Motor neuron (in vitro differentiated cells): ENCODE measurements at regions not wholly inside any gene's neighbourhood (a gene's known extent, or its start where the extent isn't known, plus 50 kb on each side); places are given as distances from the start of the nearest gene placed in this dataset.
"Not testable (repeated sequence)": the region's sequence is repeated elsewhere in the genome, so short reads cannot be mapped to it uniquely, and the experiment has no call there.

Experiments used
- ATAC-seq, 8 experiments: fragments of 200-7000 bp; cut with Tn5 transposase; replicated peaks in 6 of 8; 2 replicates each; pipeline ENCODE4 v1.8.0; 2021; ENCODE audit warnings: mild to moderate bottlenecking in 8 of 8, moderate library complexity in 8 of 8
- H3K27ac ChIP-seq, 2 donors: fragments of 250-450 bp; sonication (Bioruptor Pico); 2 replicates each; pipeline ENCODE4 v1.9.0; 2021; ENCODE audit warnings: antibody characterized with exemption in 2 of 2, mild to moderate bottlenecking in 2 of 2, moderate library complexity in 1 of 2
- H3K4me1 ChIP-seq, 2 donors: fragments of 250-450 bp; sonication (Bioruptor Pico); replicated peaks in 1 of 2; 2 replicates each; pipeline ENCODE4 v1.6.1; 2021; ENCODE audit warnings: antibody characterized with exemption in 2 of 2, mild to moderate bottlenecking in 2 of 2, moderate library complexity in 1 of 2
- H3K4me3 ChIP-seq, 5 donors: fragments of 250-450 bp; sonication (Bioruptor Pico); 2 replicates each; pipeline ENCODE4 v1.9.0; 2021; ENCODE audit warnings: antibody characterized with exemption in 5 of 5, mild to moderate bottlenecking in 5 of 5, moderate library complexity in 4 of 5
- WGBS, 10 experiments: fragments of 450-650 bp; shearing (Covaris generic); methylation state at CpG; one replicate each; pipeline ENCODE4 v1.0.0; 2022; 5-methylcytosine and 5-hydroxymethylcytosine counted together
- in situ Hi-C, 9 experiments: fragments of 400-800 bp; cut with MboI; loops; one replicate each; pipeline ENCODE4 v1.15.0; 2021; ENCODE audit warnings: low sequenced_read_pairs in 9 of 9, low pct_unique_long_range_greater_than_20kb in 2 of 9; ENCODE audit not compliant: unreplicated experiment in 9 of 9

DNA sequence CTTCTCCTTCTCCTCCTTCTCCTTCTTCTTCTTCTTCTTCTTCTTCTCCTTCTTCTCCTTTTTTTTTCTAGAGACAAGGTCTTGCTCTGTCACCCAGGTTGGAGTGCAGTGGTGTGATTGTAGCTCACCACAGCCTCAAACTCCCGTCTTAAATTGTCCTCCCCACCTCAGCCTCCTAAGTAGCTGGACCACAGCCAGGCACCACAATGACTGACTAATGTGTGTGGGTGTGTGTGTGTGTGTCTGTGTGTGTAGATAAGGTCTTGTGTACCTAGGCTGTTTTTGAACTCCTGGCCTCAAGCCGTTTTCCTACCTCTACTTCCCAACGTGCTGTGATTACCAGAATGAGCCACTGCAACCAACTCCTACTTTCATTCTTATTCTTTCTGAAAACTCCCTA is 390.9 kb downstream of the ADAM29 start:
- 34 to 92% (median 81%) methylated on average over 1 to 3 of the region's 3 CpGs; no CpG with 5 or more reads in 1 of the 10 experiments for whole genome bisulfite sequencing, 10 experiments
- Histone ChIP-seq H3K27ac (no peak overlapping the region), H3K4me1 (no peaks in the 10 kb centered on the region), H3K4me3 (no peak overlapping the region)
- no peak for ATAC-seq
- in situ Hi-C loops, result no loop called here

DNA sequence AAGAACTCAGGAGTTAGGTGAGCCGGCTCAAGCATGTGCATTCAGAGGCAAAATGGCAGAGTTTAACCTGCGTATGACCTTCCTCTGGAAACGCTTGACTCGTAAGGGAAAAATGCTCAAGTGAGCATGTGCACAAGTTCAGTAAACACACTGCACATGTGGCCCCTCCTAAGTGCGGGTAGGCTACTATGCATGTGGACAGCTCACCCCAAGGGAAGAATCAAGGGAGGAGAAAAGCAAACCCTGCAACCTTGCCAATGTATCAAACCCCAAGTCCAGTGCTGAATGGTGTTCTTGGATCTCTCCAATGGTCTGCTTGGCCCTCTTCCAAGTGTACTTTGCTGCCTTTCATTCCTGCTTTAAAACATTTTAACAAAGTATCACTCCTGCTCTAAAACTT is 407.1 kb downstream of the ADAM29 start:
- in situ Hi-C loops, result no loop called here

GRCh38 chr4:175326796-175327195 is 408.6 kb downstream of the ADAM29 start:
- 6 to 100% (median 75%) methylated on average over 1 to 3 of the region's 3 CpGs; no CpG with 5 or more reads in 2 of the 10 experiments for WGBS, 10 experiments
- no peak overlapping the region for H3K4me3 ChIP-seq
- in situ Hi-C loops, result no loop called here
- H3K4me1 ChIP-seq, result peaks cover 0 to 3% of the 10 kb centered on the region in 2 donors
- no peak overlapping the region for H3K27ac ChIP-seq
- ATAC-seq, result no peak

More for the DNA sequence above, 407.1 kb downstream of the ADAM29 start:
- Histone ChIP-seq H3K4me3 (no peak overlapping the region), H3K27ac (no peak overlapping the region), H3K4me1 (peaks cover 0 to 3% of the 10 kb centered on the region in 2 donors)
- ATAC-seq, result peak in 2 of 8 experiments; percentile 42 to 77
- 25 to 100% (median 83%) methylated on average over 1 to 5 of the region's 5 CpGs; no CpG with 5 or more reads in 3 of the 10 experiments for whole genome bisulfite sequencing, 10 experiments

- no peak overlapping the region for H3K4me3 ChIP-seq
- in situ Hi-C loops, result no loop called here
- no peak for ATAC-seq
- WGBS, 10 experiments, result 80 to 100% (median 100%) methylated on average over 1 to 2 of the region's 2 CpGs; no CpG with 5 or more reads in 7 of the 10 experiments
- H3K4me1 ChIP-seq, result no peaks in the 10 kb centered on the region
- H3K27ac ChIP-seq, result no peak overlapping the region
These were observed 412.1 kb downstream of the ADAM29 start for GRCh38 chr4:175330236-175330635.

GRCh38 chr4:175330652-175331051 is 412.5 kb downstream of the ADAM29 start:
- Histone ChIP-seq H3K27ac (no peak overlapping the region), H3K4me1 (no peaks in the 10 kb centered on the region), H3K4me3 (no peak overlapping the region)
- in situ Hi-C loops, result no loop called here
- WGBS, 10 experiments, result 0 to 80% (median 65%) methylated on average over 1 to 2 of the region's 2 CpGs; no CpG with 5 or more reads in 4 of the 10 experiments
- ATAC-seq, result no peak

- no peak overlapping the region for H3K27ac ChIP-seq
- in situ Hi-C loops, result no loop called here
- ATAC-seq, result no peak
- no peaks in the 10 kb centered on the region for H3K4me1 ChIP-seq
- H3K4me3 ChIP-seq, result no peak overlapping the region
These were observed 417.2 kb downstream of the ADAM29 start for GRCh38 chr4:175335331-175335730.

DNA sequence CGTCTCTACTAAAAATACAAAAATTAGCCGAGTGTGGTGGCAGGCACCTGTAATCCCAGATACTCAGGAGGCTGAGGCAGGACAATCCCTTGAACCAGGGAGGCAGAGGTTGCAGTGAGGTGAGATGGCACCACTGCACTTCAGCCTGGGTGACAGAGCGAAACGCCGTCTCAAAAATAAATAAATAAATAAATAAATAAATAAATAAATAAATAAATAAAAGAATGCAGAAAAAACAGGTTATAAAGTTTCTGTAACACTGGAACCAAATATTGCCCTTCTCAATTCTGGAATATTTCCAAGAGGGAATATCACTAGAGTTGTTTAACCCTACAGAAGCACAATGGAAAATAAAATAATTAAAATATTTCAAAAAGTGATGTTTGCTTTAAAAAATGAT is 418.4 kb downstream of the ADAM29 start:
- in situ Hi-C loops, H3K4me3 ChIP-seq, H3K4me1 ChIP-seq, ATAC-seq, H3K27ac ChIP-seq: not testable (repeated sequence)
- 76 to 100% (median 92%) methylated on average over 2 to 5 of the region's 5 CpGs for WGBS, 10 experiments

GRCh38 chr4:175339100-175339707 is 421.0 kb downstream of the ADAM29 start:
- no peaks in the 10 kb centered on the region for H3K4me1 ChIP-seq
- ATAC-seq, result no peak
- in situ Hi-C loops, result no loop called here
- H3K4me3 ChIP-seq, result no peak overlapping the region
- no peak overlapping the region for H3K27ac ChIP-seq
- 0 to 100% (median 92%) methylated on average over 1 of the region's 1 CpG; no CpG with 5 or more reads in 6 of the 10 experiments for WGBS, 10 experiments

DNA sequence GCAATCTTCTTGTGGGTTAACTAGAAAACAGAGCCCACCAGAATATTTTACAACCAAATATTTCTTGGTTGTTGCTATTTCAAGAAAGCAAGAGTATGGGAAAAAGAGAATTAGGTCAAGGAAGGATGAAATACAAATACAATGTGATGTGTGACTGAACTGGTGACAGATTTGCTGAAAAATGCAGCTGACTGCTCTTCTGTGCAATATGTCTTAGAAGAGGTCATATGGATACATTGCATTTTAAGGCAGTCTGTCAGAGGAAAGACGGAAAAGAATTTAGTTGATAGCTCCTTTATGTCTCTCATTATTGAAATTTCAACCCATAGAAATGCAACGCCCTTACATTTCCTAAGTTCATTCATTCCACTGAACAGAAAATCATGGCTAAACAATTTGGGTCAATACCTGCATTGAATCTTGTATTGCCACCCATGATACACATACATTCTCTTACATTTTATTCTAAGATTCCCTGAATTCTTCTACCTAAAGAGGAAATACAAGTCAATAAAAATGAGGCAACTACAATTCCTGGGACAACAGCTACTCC is 423.1 kb downstream of the ADAM29 start:
- H3K27ac ChIP-seq, result no peak overlapping the region
- WGBS, 10 experiments, result 13 to 80% (median 60%) methylated on average over 1 to 2 of the region's 2 CpGs; no CpG with 5 or more reads in 1 of the 10 experiments
- H3K4me3 ChIP-seq, result no peak overlapping the region
- ATAC-seq, result no peak
- in situ Hi-C loops, result no loop called here
- no peaks in the 10 kb centered on the region for H3K4me1 ChIP-seq

DNA sequence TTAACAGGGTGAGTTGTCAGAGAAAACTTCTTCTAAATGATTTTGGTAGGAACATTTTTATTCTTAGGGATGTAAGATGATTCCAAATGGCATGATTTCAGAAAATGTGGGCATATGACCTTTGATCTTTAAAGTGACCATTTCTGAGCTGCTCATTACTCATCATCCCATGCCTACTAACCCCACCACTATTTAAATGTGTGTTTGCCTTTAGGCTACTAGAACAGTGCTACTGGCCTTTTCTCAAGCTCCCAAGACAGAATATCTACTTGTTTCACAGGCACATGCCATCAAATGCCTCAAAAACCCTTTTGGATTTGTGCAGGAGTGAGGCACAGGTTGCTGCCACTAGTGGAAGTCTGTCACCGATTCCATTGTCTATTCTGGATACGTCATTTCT is 428.2 kb downstream of the ADAM29 start:
- ATAC-seq, result no peak
- H3K27ac ChIP-seq, result no peak overlapping the region
- WGBS, 10 experiments, result 6 to 100% (median 85%) methylated on average over 1 to 2 of the region's 2 CpGs; no CpG with 5 or more reads in 3 of the 10 experiments
- in situ Hi-C loops, result no loop called here
- no peak overlapping the region for H3K4me3 ChIP-seq
- no peaks in the 10 kb centered on the region for H3K4me1 ChIP-seq

DNA sequence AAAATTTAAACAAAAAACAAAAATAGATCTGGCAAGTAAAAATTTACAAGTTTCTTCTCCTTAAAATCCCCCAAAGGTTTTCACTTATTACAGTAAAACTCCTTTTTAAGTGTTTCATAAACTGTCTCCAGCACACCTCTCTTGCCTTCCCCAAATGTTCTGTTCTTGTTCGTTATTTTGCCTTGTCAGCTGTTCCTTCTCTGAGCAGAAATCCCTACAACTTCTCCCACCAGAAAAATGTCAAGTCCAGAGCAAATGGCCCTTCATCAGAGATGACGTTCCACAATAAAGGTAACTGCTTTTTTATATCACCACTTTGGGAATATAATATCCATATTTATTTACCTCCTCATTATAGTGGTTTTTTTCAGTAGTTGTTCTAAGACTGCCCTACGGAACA is 432.1 kb downstream of the ADAM29 start:
- in situ Hi-C loops, result no loop called here
- Histone ChIP-seq H3K27ac (no peak overlapping the region), H3K4me3 (no peak overlapping the region), H3K4me1 (no peaks in the 10 kb centered on the region)
- 23 to 100% (median 83%) methylated on average over 1 to 3 of the region's 3 CpGs; no CpG with 5 or more reads in 1 of the 10 experiments for WGBS, 10 experiments
- ATAC-seq, result no peak

DNA sequence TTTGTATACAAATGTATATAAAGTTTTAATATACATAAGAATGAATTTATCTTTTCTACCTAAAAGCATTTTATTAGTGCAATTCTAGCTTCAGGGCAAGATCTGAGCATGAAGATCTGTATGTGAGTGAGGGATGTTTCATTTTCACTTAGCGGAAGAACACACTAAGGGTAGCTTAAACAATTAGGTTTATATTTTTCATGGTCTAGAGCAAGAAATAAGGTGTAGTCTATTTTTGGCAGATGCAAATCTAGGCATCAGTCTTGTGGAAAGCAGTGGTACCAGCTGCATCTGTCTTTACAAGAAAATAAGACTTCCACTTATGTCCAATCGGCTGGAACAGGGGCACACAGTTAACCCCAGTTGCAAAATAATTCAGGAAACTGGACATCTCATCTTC is 433.3 kb downstream of the ADAM29 start:
- ATAC-seq, result peak in 1 of 8 experiments; percentile 14
- Histone ChIP-seq H3K4me3 (no peak overlapping the region), H3K27ac (no peak overlapping the region), H3K4me1 (no peaks in the 10 kb centered on the region)
- in situ Hi-C loops, result no loop called here
- WGBS, 10 experiments, result 25 to 100% (median 83%) methylated on average over 1 to 2 of the region's 2 CpGs; no CpG with 5 or more reads in 1 of the 10 experiments

DNA sequence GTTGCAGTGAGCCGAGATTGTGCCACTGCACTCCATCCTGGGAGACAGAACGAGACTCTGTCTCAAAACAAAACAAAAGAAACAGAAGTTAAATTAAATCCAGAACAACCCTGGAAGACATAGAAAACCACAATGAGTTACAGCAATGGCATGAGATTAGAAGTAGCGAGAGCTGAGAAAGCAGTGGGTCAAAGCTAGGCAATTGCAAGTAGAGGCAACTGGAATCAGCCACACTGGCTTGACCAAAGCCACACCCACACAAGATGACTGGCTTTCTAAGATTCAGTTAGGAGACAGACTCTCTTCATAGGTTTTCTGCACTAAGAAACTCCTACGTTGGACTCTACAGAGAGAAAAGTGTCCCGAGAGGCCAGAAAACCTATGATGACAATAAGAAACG is 443.0 kb downstream of the GPM6A start:
- Histone ChIP-seq H3K4me3 (no peak overlapping the region), H3K27ac (no peak overlapping the region), H3K4me1 (no peaks in the 10 kb centered on the region)
- in situ Hi-C loops, result no loop called here
- 0 to 93% (median 75%) methylated on average over 1 to 6 of the region's 6 CpGs; no CpG with 5 or more reads in 1 of the 10 experiments for WGBS, 10 experiments
- no peak for ATAC-seq

DNA sequence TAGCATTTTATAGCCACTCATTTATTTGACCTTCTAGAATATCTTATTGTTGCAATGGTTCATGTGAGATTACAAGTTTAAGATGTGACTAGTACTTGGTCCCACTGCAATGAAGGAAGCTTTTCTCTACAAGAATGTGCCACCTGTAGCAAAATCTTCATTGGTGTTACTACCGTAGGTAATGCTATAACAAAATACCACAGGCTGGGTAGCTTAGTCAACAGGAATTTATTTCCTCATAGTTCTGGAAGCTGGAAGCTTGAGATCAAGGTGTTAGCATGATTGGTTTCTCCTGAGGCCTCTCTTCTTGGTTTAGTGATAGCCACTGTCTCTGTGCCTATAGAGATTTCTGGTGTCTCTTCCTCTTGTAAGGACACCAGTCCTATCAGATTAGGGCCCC is 441.0 kb downstream of the GPM6A start:
- Histone ChIP-seq H3K4me3 (no peak overlapping the region), H3K27ac (no peak overlapping the region), H3K4me1 (no peaks in the 10 kb centered on the region)
- WGBS, 10 experiments, result 27 to 100% (median 78%) methylated on average over 1 of the region's 1 CpG; no CpG with 5 or more reads in 5 of the 10 experiments
- in situ Hi-C loops, result no loop called here
- no peak for ATAC-seq
